Transverse colon (tissue), 4 donors: ENCODE measurements at regions not wholly inside any gene's neighbourhood (a gene's known extent, or its start where the extent isn't known, plus 50 kb on each side); places are given as distances from the start of the nearest gene placed in this dataset.

Experiments used
- EP300 ChIP-seq: sonication (generic); formaldehyde crosslinking; IDR thresholded peaks from one replicate; pipeline ENCODE4 v1.6.1; 2017; ENCODE audit warnings: antibody characterized with exemption, low read depth
- POLR2A ChIP-seq: fragments of 450-650 bp; IDR thresholded peaks from one replicate; pipeline ENCODE4 v1.6.1; 2016; ENCODE audit warnings: antibody characterized with exemption, mild to moderate bottlenecking, moderate library complexity
- POLR2AphosphoS5 ChIP-seq, 3 donors: sonication (generic); formaldehyde crosslinking; IDR thresholded peaks; one replicate each; pipeline ENCODE4 v1.6.1; 2016; ENCODE audit warnings: antibody characterized with exemption in 3 of 3
- TF ChIP-seq, protein P1 (sequence below), 5 experiments: fragments of 200-600 bp in 3 of 5; fragments of 450-650 bp in 2 of 5; sonication (generic) in 3 of 5; IDR thresholded peaks; 1 replicate in 2 of 5; 2 replicates in 3 of 5; pipeline ENCODE4 v1.5.1; 2016 to 2017; ENCODE audit warnings: antibody characterized with exemption in 5 of 5, inconsistent platforms in 3 of 5, mild to moderate bottlenecking in 2 of 5, moderate library complexity in 1 of 5

DNA sequence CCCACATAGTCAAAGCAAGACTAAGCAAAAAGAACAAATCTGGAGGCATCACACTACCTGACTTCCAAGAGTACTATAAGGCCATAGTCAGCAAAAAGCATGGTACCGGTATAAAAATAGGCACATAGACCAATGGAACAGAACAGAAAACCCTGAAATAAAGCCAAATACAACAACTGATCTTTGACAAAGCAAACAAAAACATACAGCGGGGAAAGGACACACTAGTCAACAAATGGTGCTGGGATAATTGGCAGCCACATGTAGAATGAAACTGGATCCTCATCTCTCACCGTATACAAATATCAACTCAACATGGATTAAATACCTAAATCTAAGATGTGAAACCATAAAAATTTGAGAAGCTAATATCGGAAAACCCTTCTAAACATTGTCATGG is 819.3 kb upstream of the FRG1 start:
- TF ChIP-seq, protein P1, sequence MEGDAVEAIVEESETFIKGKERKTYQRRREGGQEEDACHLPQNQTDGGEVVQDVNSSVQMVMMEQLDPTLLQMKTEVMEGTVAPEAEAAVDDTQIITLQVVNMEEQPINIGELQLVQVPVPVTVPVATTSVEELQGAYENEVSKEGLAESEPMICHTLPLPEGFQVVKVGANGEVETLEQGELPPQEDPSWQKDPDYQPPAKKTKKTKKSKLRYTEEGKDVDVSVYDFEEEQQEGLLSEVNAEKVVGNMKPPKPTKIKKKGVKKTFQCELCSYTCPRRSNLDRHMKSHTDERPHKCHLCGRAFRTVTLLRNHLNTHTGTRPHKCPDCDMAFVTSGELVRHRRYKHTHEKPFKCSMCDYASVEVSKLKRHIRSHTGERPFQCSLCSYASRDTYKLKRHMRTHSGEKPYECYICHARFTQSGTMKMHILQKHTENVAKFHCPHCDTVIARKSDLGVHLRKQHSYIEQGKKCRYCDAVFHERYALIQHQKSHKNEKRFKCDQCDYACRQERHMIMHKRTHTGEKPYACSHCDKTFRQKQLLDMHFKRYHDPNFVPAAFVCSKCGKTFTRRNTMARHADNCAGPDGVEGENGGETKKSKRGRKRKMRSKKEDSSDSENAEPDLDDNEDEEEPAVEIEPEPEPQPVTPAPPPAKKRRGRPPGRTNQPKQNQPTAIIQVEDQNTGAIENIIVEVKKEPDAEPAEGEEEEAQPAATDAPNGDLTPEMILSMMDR (IDR thresholded peaks at IDR 0.05), result no peak
- TF ChIP-seq POLR2A (no peak), POLR2AphosphoS5 (IDR thresholded peaks at IDR 0.05) (no peak), EP300 (no peak)
